Breast epithelium (tissue), 4 donors: ENCODE measurements at regions not wholly inside any gene's neighbourhood (a gene's known extent, or its start where the extent isn't known, plus 50 kb on each side); places are given as distances from the start of the nearest gene placed in this dataset.
"Not testable (repeated sequence)": the region's sequence is repeated elsewhere in the genome, so short reads cannot be mapped to it uniquely, and the experiment has no call there.

Source experiments
- DNase-seq, 2 donors: peaks; one replicate each; pipeline ENCODE4 v3.0.0-alpha.2; 2019; ENCODE audit warnings: low spot score in 2 of 2
- H3K27ac ChIP-seq, 2 donors: fragments of 200-600 bp; sonication (generic) in 1 of 2; one replicate each; pipeline ENCODE4 v1.5.1; 2016 to 2019; ENCODE audit warnings: mild to moderate bottlenecking in 1 of 2
- H3K27me3 ChIP-seq, 2 donors: fragments of 200-600 bp; sonication (generic) in 1 of 2; one replicate each; pipeline versions ENCODE4 v1.5.1 to v1.6.0; 2017 to 2019; ENCODE audit warnings: control low read depth in 1 of 2, mild to moderate bottlenecking in 1 of 2
- H3K36me3 ChIP-seq: fragments of 200-600 bp; one replicate; pipeline ENCODE4 v1.5.1; 2019
- H3K4me1 ChIP-seq, 2 donors: fragments of 200-600 bp; sonication (generic); one replicate each; pipeline ENCODE4 v1.5.1; 2016 to 2019; ENCODE audit warnings: control low read depth in 1 of 2
- H3K4me3 ChIP-seq, 3 donors: fragments of 200-600 bp; sonication (generic); 1 replicate in 2 of 3; 2 replicates in 1 of 3; pipeline ENCODE4 v1.5.1; 2016 to 2019; ENCODE audit warnings: mild to moderate bottlenecking in 3 of 3, moderate library complexity in 2 of 3
- H3K9me3 ChIP-seq, 2 donors: fragments of 200-600 bp; sonication (generic) in 1 of 2; one replicate each; pipeline ENCODE4 v1.5.1; 2016 to 2019; ENCODE audit warnings: control low read depth in 1 of 2
- CTCF ChIP-seq, 3 donors: fragments of 450-650 bp; IDR thresholded peaks; one replicate each; pipeline ENCODE4 v1.5.1; 2016 to 2017; ENCODE audit warnings: antibody characterized with exemption in 3 of 3, mild to moderate bottlenecking in 3 of 3, moderate library complexity in 3 of 3
- POLR2A ChIP-seq: fragments of 450-650 bp; IDR thresholded peaks from one replicate; pipeline ENCODE4 v1.6.1; 2016; ENCODE audit warnings: antibody characterized with exemption, mild to moderate bottlenecking, moderate library complexity
- POLR2AphosphoS5 ChIP-seq, 3 donors: sonication (generic); formaldehyde crosslinking; IDR thresholded peaks; one replicate each; pipeline ENCODE4 v1.6.1; 2017; ENCODE audit warnings: antibody characterized with exemption in 3 of 3
- intact Hi-C: fragments of 100-400 bp; cut with DNase I; formaldehyde crosslinking; loops from one replicate; pipeline ENCODE4 v1.15.1; 2023; ENCODE audit warnings: low total_unique reads

GRCh38 chr6:55052846-55053245 is 121.5 kb upstream of the HCRTR2 start:
- no peak for DNase-seq
- Histone ChIP-seq H3K9me3 (no peaks in the 10 kb centered on the region), H3K27me3 (no peaks in the 10 kb centered on the region), H3K4me3 (no peak overlapping the region), H3K27ac (no peak overlapping the region), H3K36me3 (no peaks in the 10 kb centered on the region), H3K4me1 (no peaks in the 10 kb centered on the region)
- no peak for TF ChIP-seq CTCF (IDR thresholded peaks at IDR 0.05)
- TF ChIP-seq POLR2A: no peak
- no peak for TF ChIP-seq POLR2AphosphoS5 (IDR thresholded peaks at IDR 0.05)
- intact Hi-C loops: no loop called here

GRCh38 chr6:55058682-55059081 is 115.6 kb upstream of the HCRTR2 start:
- Histone ChIP-seq H3K4me1 (no peaks in the 10 kb centered on the region), H3K9me3 (peaks cover 4 to 9% of the 10 kb centered on the region in 2 donors), H3K27ac (no peak overlapping the region), H3K4me3 (no peak overlapping the region), H3K27me3 (no peaks in the 10 kb centered on the region), H3K36me3 (no peaks in the 10 kb centered on the region)
- intact Hi-C loops: no loop called here
- TF ChIP-seq POLR2AphosphoS5 (IDR thresholded peaks at IDR 0.05) (no peak), CTCF (IDR thresholded peaks at IDR 0.05) (no peak)
- DNase-seq: no peak

GRCh38 chr6:55064711-55065420 is 109.4 kb upstream of the HCRTR2 start:
- TF ChIP-seq POLR2AphosphoS5 (IDR thresholded peaks at IDR 0.05) (no peak), CTCF (IDR thresholded peaks at IDR 0.05) (no peak), POLR2A (no peak)
- Histone ChIP-seq H3K27ac (no peak overlapping the region), H3K9me3 (peaks cover 4 to 9% of the 10 kb centered on the region in 2 donors), H3K27me3 (no peaks in the 10 kb centered on the region), H3K4me3 (no peak overlapping the region), H3K4me1 (no peaks in the 10 kb centered on the region), H3K36me3 (no peaks in the 10 kb centered on the region)
- intact Hi-C loops: no loop called here
- DNase-seq: no peak

GRCh38 chr6:55069132-55069781 is 105.1 kb upstream of the HCRTR2 start:
- TF ChIP-seq POLR2AphosphoS5 (IDR thresholded peaks at IDR 0.05): no peak
- TF ChIP-seq CTCF (IDR thresholded peaks at IDR 0.05): peak in 2 of 3 donors; percentile 30 to 44
- TF ChIP-seq POLR2A: no peak
- no peaks in the 10 kb centered on the region for H3K4me1 ChIP-seq
- H3K27ac ChIP-seq: no peak overlapping the region
- intact Hi-C loops: no loop called here
- H3K9me3 ChIP-seq: no peaks in the 10 kb centered on the region
- H3K4me3 ChIP-seq: no peak overlapping the region
- no peaks in the 10 kb centered on the region for H3K36me3 ChIP-seq
- no peak for DNase-seq
- no peaks in the 10 kb centered on the region for H3K27me3 ChIP-seq

GRCh38 chr6:55082021-55082420 is 92.3 kb upstream of the HCRTR2 start:
- no peak for TF ChIP-seq POLR2A
- TF ChIP-seq POLR2AphosphoS5 (IDR thresholded peaks at IDR 0.05): no peak
- TF ChIP-seq CTCF (IDR thresholded peaks at IDR 0.05): no peak
- no peak for DNase-seq
- Histone ChIP-seq H3K9me3 (peaks cover 0 to 15% of the 10 kb centered on the region in 2 donors), H3K36me3 (no peaks in the 10 kb centered on the region), H3K27me3 (no peaks in the 10 kb centered on the region), H3K4me3 (no peak overlapping the region), H3K4me1 (no peaks in the 10 kb centered on the region), H3K27ac (no peak overlapping the region)
- intact Hi-C loops: no loop called here

GRCh38 chr6:55088011-55088410 is 86.3 kb upstream of the HCRTR2 start:
- DNase-seq, intact Hi-C loops: not testable (repeated sequence)

More at GRCh38 chr6:55088011-55088410, 86.3 kb upstream of the HCRTR2 start:
- not testable (repeated sequence) for H3K27me3 ChIP-seq, H3K4me3 ChIP-seq, H3K27ac ChIP-seq, H3K36me3 ChIP-seq, H3K4me1 ChIP-seq, H3K9me3 ChIP-seq
